Stimulated activated naive CD8-positive, alpha-beta T cell treated with anti-CD3 and anti-CD28 coated beads, Interleukin-15, Interleukin-2, amounts not matched to agents 100 ng/mL and 50 ng/mL, for 24 hours (primary cell): ENCODE measurements at regions not wholly inside any gene's neighbourhood (a gene's known extent, or its start where the extent isn't known, plus 50 kb on each side); places are given as distances from the start of the nearest gene placed in this dataset.

Source experiments
- H3K27ac Mint-ChIP-seq: one replicate; pipeline ENCODE4 v1.8.0; 2021; ENCODE audit warnings: mild to moderate bottlenecking, mixed read lengths
- H3K27me3 Mint-ChIP-seq: one replicate; pipeline ENCODE4 v1.8.0; 2021; ENCODE audit warnings: mixed read lengths
- H3K36me3 Mint-ChIP-seq: one replicate; pipeline ENCODE4 v1.8.0; 2021; ENCODE audit warnings: low read depth, mixed read lengths
- H3K4me1 Mint-ChIP-seq: one replicate; pipeline ENCODE4 v1.8.0; 2021; ENCODE audit warnings: low read depth, mixed read lengths
- H3K4me3 Mint-ChIP-seq: one replicate; pipeline ENCODE4 v1.8.0; 2021; ENCODE audit warnings: mild to moderate bottlenecking, mixed read lengths
- H3K9me3 Mint-ChIP-seq: one replicate; pipeline ENCODE4 v1.8.0; 2021; ENCODE audit warnings: mixed read lengths

- Mint-ChIP-seq H3K9me3 (no peaks in the 10 kb centered on the region), H3K27me3 (no peaks in the 10 kb centered on the region), H3K36me3 (no peaks in the 10 kb centered on the region), H3K27ac (no peak overlapping the region), H3K4me1 (no peaks in the 10 kb centered on the region), H3K4me3 (no peak overlapping the region)
These were observed 716.0 kb downstream of the LRFN5 start for GRCh38 chr14:42322531-42323284.

GRCh38 chr14:42319996-42320395 is 713.3 kb downstream of the LRFN5 start:
- no peak overlapping the region for H3K4me3 Mint-ChIP-seq
- no peak overlapping the region for H3K27ac Mint-ChIP-seq
- H3K36me3 Mint-ChIP-seq, result no peaks in the 10 kb centered on the region
- no peaks in the 10 kb centered on the region for H3K9me3 Mint-ChIP-seq
- no peaks in the 10 kb centered on the region for H3K4me1 Mint-ChIP-seq
- no peaks in the 10 kb centered on the region for H3K27me3 Mint-ChIP-seq

GRCh38 chr14:42316693-42317092 is 710.0 kb downstream of the LRFN5 start:
- Mint-ChIP-seq H3K36me3 (no peaks in the 10 kb centered on the region), H3K27ac (no peak overlapping the region), H3K27me3 (no peaks in the 10 kb centered on the region), H3K9me3 (no peaks in the 10 kb centered on the region), H3K4me3 (no peak overlapping the region), H3K4me1 (no peaks in the 10 kb centered on the region)

- no peaks in the 10 kb centered on the region for H3K27me3 Mint-ChIP-seq
- H3K9me3 Mint-ChIP-seq, result peaks cover 20% of the 10 kb centered on the region
- H3K27ac Mint-ChIP-seq, result no peak overlapping the region
These were observed 705.2 kb downstream of the LRFN5 start for GRCh38 chr14:42311876-42312275.

GRCh38 chr14:42307239-42307825 is 700.7 kb downstream of the LRFN5 start:
- Mint-ChIP-seq H3K9me3 (peaks cover 27% of the 10 kb centered on the region), H3K4me1 (no peaks in the 10 kb centered on the region), H3K27me3 (no peaks in the 10 kb centered on the region), H3K27ac (no peak overlapping the region), H3K36me3 (peaks cover 11% of the 10 kb centered on the region), H3K4me3 (no peak overlapping the region)

More at GRCh38 chr14:42311876-42312275, 705.2 kb downstream of the LRFN5 start:
- H3K36me3 Mint-ChIP-seq, result peaks cover 9% of the 10 kb centered on the region
- no peaks in the 10 kb centered on the region for H3K4me1 Mint-ChIP-seq
- H3K4me3 Mint-ChIP-seq, result no peak overlapping the region

- Mint-ChIP-seq H3K27ac (no peak overlapping the region), H3K9me3 (peaks cover 6% of the 10 kb centered on the region), H3K4me1 (no peaks in the 10 kb centered on the region), H3K27me3 (no peaks in the 10 kb centered on the region), H3K36me3 (no peaks in the 10 kb centered on the region), H3K4me3 (no peak overlapping the region)
These were observed 693.0 kb downstream of the LRFN5 start for GRCh38 chr14:42299692-42300091.

GRCh38 chr14:42293180-42293579 is 686.5 kb downstream of the LRFN5 start:
- no peak overlapping the region for H3K27ac Mint-ChIP-seq
- no peak overlapping the region for H3K4me3 Mint-ChIP-seq
- H3K4me1 Mint-ChIP-seq, result no peaks in the 10 kb centered on the region
- H3K27me3 Mint-ChIP-seq, result no peaks in the 10 kb centered on the region
- no peaks in the 10 kb centered on the region for H3K36me3 Mint-ChIP-seq
- H3K9me3 Mint-ChIP-seq, result peaks cover 11% of the 10 kb centered on the region

- no peaks in the 10 kb centered on the region for H3K27me3 Mint-ChIP-seq
- no peak overlapping the region for H3K4me3 Mint-ChIP-seq
- no peaks in the 10 kb centered on the region for H3K36me3 Mint-ChIP-seq
- no peak overlapping the region for H3K27ac Mint-ChIP-seq
- H3K4me1 Mint-ChIP-seq, result no peaks in the 10 kb centered on the region
- peaks cover 4% of the 10 kb centered on the region for H3K9me3 Mint-ChIP-seq
These were observed 671.2 kb downstream of the LRFN5 start for GRCh38 chr14:42277840-42278239.

- Mint-ChIP-seq H3K4me3 (no peak overlapping the region), H3K27ac (no peak overlapping the region), H3K4me1 (no peaks in the 10 kb centered on the region), H3K36me3 (no peaks in the 10 kb centered on the region), H3K27me3 (no peaks in the 10 kb centered on the region), H3K9me3 (peaks cover 15% of the 10 kb centered on the region)
These were observed 662.6 kb downstream of the LRFN5 start for GRCh38 chr14:42269234-42269633.

- H3K9me3 Mint-ChIP-seq, result peaks cover 6% of the 10 kb centered on the region
- H3K27ac Mint-ChIP-seq, result no peak overlapping the region
- no peaks in the 10 kb centered on the region for H3K27me3 Mint-ChIP-seq
- H3K4me1 Mint-ChIP-seq, result no peaks in the 10 kb centered on the region
- H3K4me3 Mint-ChIP-seq, result no peak overlapping the region
- H3K36me3 Mint-ChIP-seq, result no peaks in the 10 kb centered on the region
These were observed 641.5 kb downstream of the LRFN5 start for GRCh38 chr14:42248131-42248530.

- Mint-ChIP-seq H3K36me3 (no peaks in the 10 kb centered on the region), H3K4me1 (no peaks in the 10 kb centered on the region), H3K27me3 (no peaks in the 10 kb centered on the region), H3K9me3 (peaks cover 11% of the 10 kb centered on the region), H3K27ac (no peak overlapping the region), H3K4me3 (no peak overlapping the region)
These were observed 634.4 kb downstream of the LRFN5 start for GRCh38 chr14:42241101-42241500.

- Mint-ChIP-seq H3K27ac (no peak overlapping the region), H3K4me1 (no peaks in the 10 kb centered on the region), H3K27me3 (no peaks in the 10 kb centered on the region)
These were observed 623.3 kb downstream of the LRFN5 start for GRCh38 chr14:42229976-42230375.

GRCh38 chr14:42229294-42229693 is 622.6 kb downstream of the LRFN5 start:
- Mint-ChIP-seq H3K36me3 (no peaks in the 10 kb centered on the region), H3K4me3 (no peak overlapping the region), H3K9me3 (no peaks in the 10 kb centered on the region), H3K27ac (no peak overlapping the region), H3K4me1 (no peaks in the 10 kb centered on the region), H3K27me3 (no peaks in the 10 kb centered on the region)

More at GRCh38 chr14:42229976-42230375, 623.3 kb downstream of the LRFN5 start:
- Mint-ChIP-seq H3K4me3 (no peak overlapping the region), H3K9me3 (no peaks in the 10 kb centered on the region), H3K36me3 (no peaks in the 10 kb centered on the region)

- Mint-ChIP-seq H3K9me3 (no peaks in the 10 kb centered on the region), H3K36me3 (no peaks in the 10 kb centered on the region), H3K27me3 (no peaks in the 10 kb centered on the region), H3K4me3 (no peak overlapping the region), H3K4me1 (no peaks in the 10 kb centered on the region), H3K27ac (no peak overlapping the region)
These were observed 621.9 kb downstream of the LRFN5 start for GRCh38 chr14:42228611-42229010.

GRCh38 chr14:42224053-42224888 is 617.6 kb downstream of the LRFN5 start:
- no peak overlapping the region for H3K27ac Mint-ChIP-seq
- H3K36me3 Mint-ChIP-seq, result no peaks in the 10 kb centered on the region
- peaks cover 4% of the 10 kb centered on the region for H3K4me1 Mint-ChIP-seq
- no peak overlapping the region for H3K4me3 Mint-ChIP-seq
- no peaks in the 10 kb centered on the region for H3K27me3 Mint-ChIP-seq
- H3K9me3 Mint-ChIP-seq, result peaks cover 3% of the 10 kb centered on the region
